ENCODE measurements at regions not wholly inside any gene's neighbourhood (a gene's known extent, or its start where the extent isn't known, plus 50 kb on each side); places are given as distances from the start of the nearest gene placed in this dataset.
"Not testable (repeated sequence)": the region's sequence is repeated elsewhere in the genome, so short reads cannot be mapped to it uniquely, and the experiment has no call there.

DNA sequence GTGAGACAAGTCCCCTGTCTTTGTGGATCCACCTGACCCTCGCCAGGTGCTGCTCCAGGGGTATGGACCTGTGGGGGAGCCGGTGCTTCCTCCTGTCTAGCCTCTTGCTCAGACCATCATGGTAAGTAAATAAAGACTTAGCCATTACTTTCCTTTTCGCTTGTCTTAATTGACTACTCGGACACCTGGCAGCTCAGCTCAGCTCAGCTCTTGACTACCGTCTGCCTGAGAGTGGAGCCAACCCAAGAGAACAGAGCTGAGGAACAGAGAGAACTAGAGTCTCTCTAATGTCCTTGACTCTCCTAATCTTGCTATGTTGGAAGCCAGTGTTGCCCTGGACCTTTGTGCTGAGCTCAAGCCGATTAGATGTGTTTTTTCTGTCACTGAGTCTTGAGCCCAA lies 170.3 kb upstream of the CXCR4 start:
- no peak for FAIRE-seq
- DNase-seq (ENCODE audit: insufficient read length, low spot score), result no peak
- TF ChIP-seq, protein P1, sequence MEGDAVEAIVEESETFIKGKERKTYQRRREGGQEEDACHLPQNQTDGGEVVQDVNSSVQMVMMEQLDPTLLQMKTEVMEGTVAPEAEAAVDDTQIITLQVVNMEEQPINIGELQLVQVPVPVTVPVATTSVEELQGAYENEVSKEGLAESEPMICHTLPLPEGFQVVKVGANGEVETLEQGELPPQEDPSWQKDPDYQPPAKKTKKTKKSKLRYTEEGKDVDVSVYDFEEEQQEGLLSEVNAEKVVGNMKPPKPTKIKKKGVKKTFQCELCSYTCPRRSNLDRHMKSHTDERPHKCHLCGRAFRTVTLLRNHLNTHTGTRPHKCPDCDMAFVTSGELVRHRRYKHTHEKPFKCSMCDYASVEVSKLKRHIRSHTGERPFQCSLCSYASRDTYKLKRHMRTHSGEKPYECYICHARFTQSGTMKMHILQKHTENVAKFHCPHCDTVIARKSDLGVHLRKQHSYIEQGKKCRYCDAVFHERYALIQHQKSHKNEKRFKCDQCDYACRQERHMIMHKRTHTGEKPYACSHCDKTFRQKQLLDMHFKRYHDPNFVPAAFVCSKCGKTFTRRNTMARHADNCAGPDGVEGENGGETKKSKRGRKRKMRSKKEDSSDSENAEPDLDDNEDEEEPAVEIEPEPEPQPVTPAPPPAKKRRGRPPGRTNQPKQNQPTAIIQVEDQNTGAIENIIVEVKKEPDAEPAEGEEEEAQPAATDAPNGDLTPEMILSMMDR (IDR thresholded peaks at IDR 0.05; ENCODE audit: insufficient read depth, missing control alignments), result no peak

DNA sequence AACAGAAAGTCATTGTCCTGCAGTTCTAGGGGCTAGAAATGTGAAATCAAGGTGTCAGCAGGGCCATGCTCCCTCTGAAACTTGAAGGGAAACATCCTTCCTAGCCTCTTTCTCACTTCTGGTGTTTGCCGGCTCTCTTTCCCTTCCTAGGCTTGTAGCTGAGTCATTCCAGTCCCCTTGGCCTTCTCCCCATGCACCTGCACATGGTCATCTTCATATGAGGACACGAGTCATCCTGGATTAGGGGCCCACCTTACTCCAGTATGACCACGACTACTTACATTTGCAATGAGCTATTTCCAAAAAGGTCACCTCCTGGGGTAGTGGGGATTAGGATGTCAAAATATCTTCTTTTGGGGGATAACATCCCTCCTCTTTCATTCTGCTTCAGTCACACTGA lies 168.5 kb upstream of the CXCR4 start:
- no peak for FAIRE-seq

DNA sequence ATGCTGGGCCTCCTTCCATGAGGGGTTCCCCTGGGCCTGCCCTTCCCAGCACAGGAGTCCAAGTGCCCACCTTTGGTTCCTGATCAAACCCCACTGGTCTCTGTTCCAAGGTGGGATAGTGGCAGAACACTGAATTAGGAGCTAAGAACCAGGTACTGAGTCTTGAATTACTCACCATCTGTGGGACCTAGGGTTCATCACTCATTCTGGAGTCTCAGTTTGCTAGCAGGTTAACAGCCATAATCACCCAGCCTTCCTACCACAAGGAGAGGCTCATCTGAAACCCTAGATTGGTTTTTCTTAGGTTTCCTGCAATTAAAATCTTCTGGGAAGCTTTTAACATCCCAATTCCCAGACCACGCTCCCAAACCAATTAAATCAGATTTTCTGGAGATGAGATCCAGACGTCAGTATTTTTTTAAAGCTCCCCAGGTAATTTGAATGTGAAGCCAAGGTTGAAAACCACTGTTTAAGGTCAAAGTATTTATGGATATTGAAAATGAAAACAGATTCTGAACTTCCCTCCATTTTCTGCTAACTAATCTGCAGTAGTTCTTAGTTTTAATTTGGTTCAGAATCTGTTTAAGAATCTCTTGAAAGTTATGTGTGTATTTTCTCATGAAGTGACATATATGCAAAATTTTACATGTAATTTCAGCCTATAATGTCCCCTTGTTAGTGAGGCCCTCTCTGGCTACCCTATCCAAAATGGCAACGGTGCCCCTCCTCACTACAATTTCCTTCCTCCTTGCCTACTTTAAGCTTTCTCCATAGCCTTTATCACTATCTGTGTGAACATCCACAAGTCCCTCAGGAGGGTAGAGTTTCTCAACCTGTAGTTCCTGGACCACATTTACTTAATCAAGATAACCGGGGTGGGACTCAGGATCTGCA lies 166.5 kb upstream of the CXCR4 start:
- DNase-seq (ENCODE audit: insufficient read length, low spot score), result no peak
- TF ChIP-seq, protein P1 (IDR thresholded peaks at IDR 0.05; ENCODE audit: insufficient read depth, missing control alignments), result no peak
- no peak for FAIRE-seq

More for the DNA sequence above, 168.5 kb upstream of the CXCR4 start:
- TF ChIP-seq, protein P1 (IDR thresholded peaks at IDR 0.05; ENCODE audit: insufficient read depth, missing control alignments), result no peak
- DNase-seq (ENCODE audit: insufficient read length, low spot score), result no peak

DNA sequence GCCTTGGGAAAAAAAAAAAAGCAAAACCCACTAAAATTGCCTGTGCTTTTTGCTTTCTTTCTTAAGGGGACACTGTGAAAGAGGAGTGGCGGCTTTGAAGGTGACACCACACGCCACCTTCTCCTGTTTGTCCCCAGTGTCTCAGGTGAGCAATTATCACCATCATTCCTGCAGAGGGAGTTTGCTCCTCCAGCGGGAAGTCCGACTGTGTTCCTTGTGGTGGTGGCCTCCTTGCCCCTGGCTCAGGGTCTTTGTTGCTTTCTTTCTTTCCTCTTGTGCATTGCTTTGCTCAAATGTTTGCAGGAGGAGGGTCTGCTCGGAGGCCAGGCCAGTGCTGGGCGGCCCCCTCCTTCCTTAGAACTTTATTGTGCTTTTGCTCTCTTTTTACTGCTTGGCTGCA lies 164.3 kb upstream of the CXCR4 start:
- FAIRE-seq, result no peak
- TF ChIP-seq, protein P1 (IDR thresholded peaks at IDR 0.05; ENCODE audit: insufficient read depth, missing control alignments), result no peak
- no peak for DNase-seq (ENCODE audit: insufficient read length, low spot score)

DNA sequence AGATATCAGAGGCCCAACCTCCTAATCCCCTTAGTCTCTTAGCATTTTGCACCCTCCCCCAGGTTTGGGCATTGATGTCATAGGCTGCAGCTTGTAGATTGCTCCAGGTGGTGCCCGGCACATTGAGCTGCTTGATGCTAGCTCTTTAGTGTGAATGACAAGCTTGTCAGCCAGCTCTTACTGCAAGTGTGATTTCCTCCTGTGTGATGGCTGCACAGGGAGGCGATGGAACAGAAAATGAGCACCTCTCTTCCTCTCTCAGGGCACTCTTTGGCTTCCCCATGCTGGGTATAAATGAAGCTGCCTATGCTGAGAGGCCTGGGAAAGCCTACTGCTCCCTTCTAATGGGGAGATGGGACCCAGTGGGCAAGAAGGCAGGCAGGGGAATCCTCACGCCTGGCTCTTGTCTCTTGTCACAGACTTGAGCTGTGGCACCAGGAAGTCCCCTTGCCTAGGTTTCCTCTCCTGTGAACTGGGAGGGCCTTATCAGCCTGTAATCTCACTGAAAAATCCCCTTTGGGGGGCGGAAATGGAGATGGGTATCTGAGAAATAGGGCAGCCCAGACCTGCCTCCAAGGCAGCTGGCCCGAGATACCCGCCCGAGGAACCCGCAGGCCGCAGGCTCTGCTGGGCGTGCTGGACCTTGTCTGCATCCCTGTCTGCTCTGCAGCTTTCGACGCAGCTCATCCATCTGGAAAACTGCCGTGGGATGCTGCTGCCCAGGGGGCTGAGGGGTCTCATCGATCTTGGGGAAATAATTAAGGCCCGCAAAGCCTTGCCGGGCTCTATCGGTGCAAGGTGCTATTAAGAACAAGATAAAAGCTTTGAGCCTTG lies 163.5 kb upstream of the CXCR4 start:
- DNase-seq (ENCODE audit: insufficient read length, low spot score) (no peak), FAIRE-seq (no peak)
- TF ChIP-seq, protein P1 (IDR thresholded peaks at IDR 0.05; ENCODE audit: insufficient read depth, missing control alignments), result no peak

DNA sequence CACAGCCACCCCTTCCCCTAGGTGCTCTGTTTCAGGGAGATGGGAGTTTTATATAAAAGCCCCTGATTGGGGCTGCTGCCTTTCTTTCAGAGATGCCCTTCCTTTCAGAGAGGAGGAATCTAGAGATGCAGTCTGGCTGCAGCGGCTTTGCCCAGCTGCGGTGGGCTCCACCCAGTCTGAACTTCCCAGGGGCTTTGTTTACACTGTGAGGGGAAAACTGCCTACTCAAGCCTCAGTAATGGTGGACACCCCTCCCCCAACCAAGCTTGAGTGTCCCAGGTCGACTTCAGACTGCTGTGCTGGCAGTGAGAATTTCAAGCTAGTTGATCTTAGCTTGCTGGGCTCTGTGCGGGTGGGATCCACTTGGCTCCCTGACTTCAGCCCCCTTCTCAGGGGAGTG lies 148.4 kb upstream of the CXCR4 start:
- DNase-seq (ENCODE audit: insufficient read length, low spot score); FAIRE-seq: not testable (repeated sequence)

DNA sequence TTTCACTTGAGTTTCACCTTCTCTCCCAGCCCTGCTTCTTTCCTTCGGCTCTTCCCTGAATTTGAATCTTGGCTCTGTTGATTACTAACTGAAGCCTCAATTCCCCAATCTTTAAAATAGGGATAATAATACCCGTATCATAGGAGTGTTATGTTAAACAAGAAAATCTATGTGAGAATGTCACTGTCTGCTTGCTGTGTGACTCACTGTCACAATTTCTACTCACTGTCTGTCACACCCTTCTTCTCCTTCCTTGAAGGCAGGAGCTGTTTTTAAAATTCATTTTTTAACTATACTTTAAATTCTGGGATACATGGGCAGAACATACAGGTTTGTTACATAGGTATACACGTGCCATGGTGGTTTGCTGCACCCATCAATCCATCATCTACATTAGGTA lies 141.6 kb upstream of the CXCR4 start:
- DNase-seq (ENCODE audit: insufficient read length, low spot score) (no peak), FAIRE-seq (no peak)
- TF ChIP-seq, protein P1 (IDR thresholded peaks at IDR 0.05; ENCODE audit: insufficient read depth, missing control alignments), result no peak
